Thoracic aorta (tissue), 2 donors: ENCODE measurements at regions not wholly inside any gene's neighbourhood (a gene's known extent, or its start where the extent isn't known, plus 50 kb on each side); places are given as distances from the start of the nearest gene placed in this dataset.

Experiments used
- ATAC-seq: fragments of 150-250 bp; one replicate; pipeline ENCODE4 v1.8.0; 2017; ENCODE audit warnings: low read depth; ENCODE audit not compliant: insufficient number of reproducible peaks, low FRiP score
- DNase-seq: peaks from one replicate; pipeline ENCODE4 v3.0.0-alpha.2; 2020; ENCODE audit warnings: low spot score
- H3K27ac ChIP-seq, 2 donors: fragments of 200-600 bp; sonication (generic); 1 replicate in 1 of 2; 2 replicates in 1 of 2; pipeline ENCODE4 v1.5.1; 2016; ENCODE audit warnings: mild to moderate bottlenecking in 2 of 2, moderate library complexity in 2 of 2
- H3K27me3 ChIP-seq: fragments of 200-600 bp; sonication (generic); replicated peaks from 2 replicates; pipeline ENCODE4 v1.6.0; 2016; ENCODE audit warnings: mild to moderate bottlenecking; ENCODE audit not compliant: insufficient read depth
- H3K36me3 ChIP-seq: fragments of 200-600 bp; sonication (generic); one replicate; pipeline ENCODE4 v1.5.1; 2016
- H3K4me1 ChIP-seq, 2 donors: fragments of 200-600 bp; sonication (generic); 1 replicate in 1 of 2; 2 replicates in 1 of 2; pipeline versions ENCODE4 v1.5.1 to v1.6.0; 2016; ENCODE audit warnings: low read depth in 2 of 2, mild to moderate bottlenecking in 1 of 2; ENCODE audit not compliant: control insufficient read depth in 1 of 2
- H3K4me3 ChIP-seq: fragments of 200-600 bp; sonication (generic); 2 replicates; pipeline ENCODE4 v1.5.1; 2016; ENCODE audit warnings: mild to moderate bottlenecking
- H3K9me3 ChIP-seq: fragments of 200-600 bp; sonication (generic); 2 replicates; pipeline ENCODE4 v1.5.1; 2016
- CTCF ChIP-seq: fragments of 200-600 bp; sonication (generic); IDR thresholded peaks from one replicate; pipeline ENCODE4 v1.5.1; 2019; ENCODE audit warnings: antibody characterized with exemption

DNA sequence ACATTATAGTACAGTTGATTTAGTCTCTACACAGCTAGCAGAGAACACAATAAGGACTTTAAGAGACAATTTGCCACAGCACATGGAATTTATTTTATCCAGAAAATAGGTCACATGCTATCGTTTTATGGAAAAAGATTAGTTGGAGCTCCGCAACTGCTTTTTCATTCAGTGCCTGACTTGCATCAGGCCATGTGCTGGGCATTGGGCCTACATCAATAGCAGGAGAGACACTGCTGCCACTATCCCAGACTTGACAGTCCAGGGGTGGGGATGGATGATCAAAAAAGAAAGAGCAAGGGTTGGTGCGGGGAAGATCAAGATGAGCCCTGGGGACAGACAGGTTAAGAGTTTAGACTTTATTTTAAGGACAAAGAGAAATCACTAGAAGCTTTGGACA is 75.2 kb upstream of the C3orf80 start:
- no peak for TF ChIP-seq CTCF
- Histone ChIP-seq H3K27ac (no peak overlapping the region), H3K4me1 (peaks cover 0 to 9% of the 10 kb centered on the region in 2 donors), H3K36me3 (no peaks in the 10 kb centered on the region), H3K9me3 (no peaks in the 10 kb centered on the region), H3K27me3 (no peaks in the 10 kb centered on the region), H3K4me3 (no peak overlapping the region)
- DNase-seq (no peak), ATAC-seq (no peak)

GRCh38 chr3:160150525-160150924 is 74.7 kb upstream of the C3orf80 start:
- Histone ChIP-seq H3K4me3 (no peak overlapping the region), H3K36me3 (no peaks in the 10 kb centered on the region), H3K27me3 (no peaks in the 10 kb centered on the region), H3K27ac (no peak overlapping the region), H3K4me1 (peaks cover 0 to 9% of the 10 kb centered on the region in 2 donors), H3K9me3 (no peaks in the 10 kb centered on the region)
- no peak for TF ChIP-seq CTCF
- peak; percentile 25 for ATAC-seq
- no peak for DNase-seq

DNA sequence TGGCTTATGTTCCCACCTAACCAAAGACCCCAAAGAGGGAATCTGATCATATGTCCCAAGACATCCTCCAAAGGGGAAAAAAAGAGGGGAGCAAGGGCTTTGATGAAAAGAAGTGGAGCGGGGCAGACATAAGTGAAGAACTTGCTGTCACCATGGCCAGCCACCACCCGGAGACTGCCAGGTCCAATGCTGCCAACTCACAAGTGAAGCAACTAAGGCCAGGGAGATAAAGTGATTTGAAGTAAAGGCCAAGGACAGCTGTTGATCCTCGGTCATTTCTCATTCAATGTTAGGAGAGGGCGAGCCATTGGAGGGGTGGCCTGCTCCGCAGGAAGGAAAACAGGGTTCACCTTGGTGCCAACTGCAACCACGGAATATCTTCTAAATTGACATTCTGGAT is 72.6 kb upstream of the C3orf80 start:
- H3K9me3 ChIP-seq = no peaks in the 10 kb centered on the region
- H3K4me1 ChIP-seq = peaks cover 0 to 9% of the 10 kb centered on the region in 2 donors
- DNase-seq (no peak), ATAC-seq (no peak)
- H3K36me3 ChIP-seq = no peaks in the 10 kb centered on the region
- H3K27me3 ChIP-seq = no peaks in the 10 kb centered on the region
- no peak for TF ChIP-seq CTCF
- no peak overlapping the region for H3K27ac ChIP-seq
- H3K4me3 ChIP-seq = no peak overlapping the region

GRCh38 chr3:160154033-160154432 is 71.2 kb upstream of the C3orf80 start:
- H3K27ac ChIP-seq = no peak overlapping the region
- TF ChIP-seq CTCF = no peak
- DNase-seq = no peak
- no peak overlapping the region for H3K4me3 ChIP-seq
- no peaks in the 10 kb centered on the region for H3K9me3 ChIP-seq
- no peaks in the 10 kb centered on the region for H3K27me3 ChIP-seq
- H3K4me1 ChIP-seq = peaks cover 0 to 9% of the 10 kb centered on the region in 2 donors
- no peaks in the 10 kb centered on the region for H3K36me3 ChIP-seq
- ATAC-seq = no peak

- DNase-seq (no peak), ATAC-seq (no peak)
- Histone ChIP-seq H3K9me3 (no peaks in the 10 kb centered on the region), H3K4me3 (no peak overlapping the region), H3K27me3 (no peaks in the 10 kb centered on the region), H3K4me1 (peaks cover 0 to 8% of the 10 kb centered on the region in 2 donors), H3K27ac (no peak overlapping the region), H3K36me3 (no peaks in the 10 kb centered on the region)
- TF ChIP-seq CTCF = no peak
These were observed 70.6 kb upstream of the C3orf80 start for GRCh38 chr3:160154596-160154995.
